ENCODE measurements at regions not wholly inside any gene's neighbourhood (a gene's known extent, or its start where the extent isn't known, plus 50 kb on each side); places are given as distances from the start of the nearest gene placed in this dataset.

- no peak for DNase-seq (ENCODE audit: extremely low spot score in 2 of 2)
- TF ChIP-seq POLR2A (IDR thresholded peaks at IDR 0.05) (no peak), CTCF (IDR thresholded peaks at IDR 0.05) (no peak), POLR2AphosphoS5 (IDR thresholded peaks at IDR 0.05; ENCODE audit: insufficient read depth in 1 of 2, low read depth in 1 of 2) (no peak)
- intact Hi-C loops (cut with DNase I) = no loop called here
- Histone ChIP-seq H3K27ac (no peak overlapping the region), H3K36me3 (no peaks in the 10 kb centered on the region), H3K4me3 (no peak overlapping the region), H3K4me1 (no peaks in the 10 kb centered on the region), H3K27me3 (no peaks in the 10 kb centered on the region), H3K9me3 (no peaks in the 10 kb centered on the region)
These were observed 281.9 kb upstream of the ONECUT1 start for GRCh38 chr15:53072077-53072476.

GRCh38 chr15:53068636-53069035, 278.5 kb upstream of the ONECUT1 start:
- H3K36me3 ChIP-seq = no peaks in the 10 kb centered on the region
- intact Hi-C loops (cut with DNase I) = no loop called here
- no peak overlapping the region for H3K4me3 ChIP-seq
- H3K4me1 ChIP-seq = no peaks in the 10 kb centered on the region
- no peak overlapping the region for H3K27ac ChIP-seq
- no peaks in the 10 kb centered on the region for H3K27me3 ChIP-seq
- TF ChIP-seq CTCF (IDR thresholded peaks at IDR 0.05) (no peak), POLR2A (IDR thresholded peaks at IDR 0.05) (no peak), POLR2AphosphoS5 (IDR thresholded peaks at IDR 0.05; ENCODE audit: insufficient read depth in 1 of 2, low read depth in 1 of 2) (no peak)
- no peaks in the 10 kb centered on the region for H3K9me3 ChIP-seq
- DNase-seq (ENCODE audit: extremely low spot score in 2 of 2) = no peak

- DNase-seq (ENCODE audit: extremely low spot score in 2 of 2) = no peak
- TF ChIP-seq POLR2AphosphoS5 (IDR thresholded peaks at IDR 0.05; ENCODE audit: insufficient read depth in 1 of 2, low read depth in 1 of 2) = no peak
- TF ChIP-seq POLR2A (IDR thresholded peaks at IDR 0.05) = no peak
- TF ChIP-seq CTCF (IDR thresholded peaks at IDR 0.05) = no peak
- intact Hi-C loops (cut with DNase I) = loop anchor here (5.0 kb wide), 1 partner anchor 427 kb away; no protein-coding TSS in a partner anchor
- H3K36me3 ChIP-seq = no peaks in the 10 kb centered on the region
- H3K4me1 ChIP-seq = no peaks in the 10 kb centered on the region
- no peaks in the 10 kb centered on the region for H3K27me3 ChIP-seq
- no peak overlapping the region for H3K4me3 ChIP-seq
- no peaks in the 10 kb centered on the region for H3K9me3 ChIP-seq
- H3K27ac ChIP-seq = no peak overlapping the region
These were observed 269.3 kb upstream of the ONECUT1 start for GRCh38 chr15:53059273-53060043.

- H3K36me3 ChIP-seq = no peaks in the 10 kb centered on the region
- no peak overlapping the region for H3K27ac ChIP-seq
- DNase-seq (ENCODE audit: extremely low spot score in 2 of 2) = no peak
- no peaks in the 10 kb centered on the region for H3K4me1 ChIP-seq
- no peak overlapping the region for H3K4me3 ChIP-seq
- H3K27me3 ChIP-seq = no peaks in the 10 kb centered on the region
- intact Hi-C loops (cut with DNase I) = no loop called here
- TF ChIP-seq POLR2A (IDR thresholded peaks at IDR 0.05) = no peak
- TF ChIP-seq CTCF (IDR thresholded peaks at IDR 0.05) = no peak
- TF ChIP-seq POLR2AphosphoS5 (IDR thresholded peaks at IDR 0.05; ENCODE audit: insufficient read depth in 1 of 2, low read depth in 1 of 2) = no peak
- no peaks in the 10 kb centered on the region for H3K9me3 ChIP-seq
These were observed 256.1 kb upstream of the ONECUT1 start for GRCh38 chr15:53046153-53046790.

- Histone ChIP-seq H3K36me3 (no peaks in the 10 kb centered on the region), H3K27ac (no peak overlapping the region), H3K9me3 (no peaks in the 10 kb centered on the region), H3K27me3 (no peaks in the 10 kb centered on the region), H3K4me1 (no peaks in the 10 kb centered on the region), H3K4me3 (no peak overlapping the region)
- no peak for TF ChIP-seq CTCF (IDR thresholded peaks at IDR 0.05)
- TF ChIP-seq POLR2AphosphoS5 (IDR thresholded peaks at IDR 0.05; ENCODE audit: insufficient read depth in 1 of 2, low read depth in 1 of 2) = no peak
- no peak for TF ChIP-seq POLR2A (IDR thresholded peaks at IDR 0.05)
- intact Hi-C loops (cut with DNase I) = no loop called here
- DNase-seq (ENCODE audit: extremely low spot score in 2 of 2) = no peak
These were observed 248.5 kb upstream of the ONECUT1 start for GRCh38 chr15:53038655-53038941.

Data from vagina (tissue), 2 donors.